Right lobe of liver (tissue), 4 donors: ENCODE measurements at regions not wholly inside any gene's neighbourhood (a gene's known extent, or its start where the extent isn't known, plus 50 kb on each side); places are given as distances from the start of the nearest gene placed in this dataset.

Source experiments
- POLR2A ChIP-seq: fragments of 450-650 bp; IDR thresholded peaks from one replicate; pipeline ENCODE4 v1.6.1; 2017; ENCODE audit warnings: antibody characterized with exemption, mild to moderate bottlenecking
- TF ChIP-seq, protein P1 (sequence below), 4 donors: fragments of 200-600 bp in 3 of 4; fragments of 450-650 bp in 1 of 4; IDR thresholded peaks; one replicate each; pipeline versions ENCODE4 v1.5.1 to v1.8.0; 2016 to 2022; ENCODE audit warnings: antibody characterized with exemption in 4 of 4, mild to moderate bottlenecking in 2 of 4
- donor health status: DM: no; HTN: no; CAD: no.
- donor health status: DM: no; HTN: no; CAD: no.
- donor health status: DM: no; HTN: yes; CAD: no.

DNA sequence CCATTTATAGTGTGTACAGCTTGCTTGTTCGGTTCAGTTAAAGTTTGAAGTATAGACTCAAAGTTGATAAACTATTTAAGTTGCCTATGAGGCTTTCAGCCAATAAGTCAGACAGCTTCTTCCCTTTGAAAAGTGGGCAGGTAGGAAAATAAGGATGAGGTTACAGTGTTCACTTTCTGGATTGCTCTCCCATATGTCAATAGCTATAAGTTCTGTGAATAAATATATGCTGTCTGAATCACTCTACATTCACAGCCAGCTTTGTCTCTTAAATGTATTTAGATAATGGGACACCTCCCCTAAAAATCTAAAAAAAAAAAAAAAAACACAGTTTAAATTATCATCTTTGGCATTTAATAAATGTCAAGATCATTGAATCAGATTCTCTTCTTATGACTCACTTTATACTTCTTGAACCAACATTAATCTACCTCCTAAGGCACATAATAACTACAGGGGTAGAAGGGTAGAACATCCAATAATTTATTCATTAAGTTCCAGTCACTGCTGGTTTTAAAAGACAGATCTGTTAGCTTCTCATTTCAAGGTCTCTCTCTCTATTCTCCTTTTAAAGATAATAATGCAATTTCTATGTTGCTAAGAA, 126.4 kb upstream of the PCED1B start:
- TF ChIP-seq, protein P1, sequence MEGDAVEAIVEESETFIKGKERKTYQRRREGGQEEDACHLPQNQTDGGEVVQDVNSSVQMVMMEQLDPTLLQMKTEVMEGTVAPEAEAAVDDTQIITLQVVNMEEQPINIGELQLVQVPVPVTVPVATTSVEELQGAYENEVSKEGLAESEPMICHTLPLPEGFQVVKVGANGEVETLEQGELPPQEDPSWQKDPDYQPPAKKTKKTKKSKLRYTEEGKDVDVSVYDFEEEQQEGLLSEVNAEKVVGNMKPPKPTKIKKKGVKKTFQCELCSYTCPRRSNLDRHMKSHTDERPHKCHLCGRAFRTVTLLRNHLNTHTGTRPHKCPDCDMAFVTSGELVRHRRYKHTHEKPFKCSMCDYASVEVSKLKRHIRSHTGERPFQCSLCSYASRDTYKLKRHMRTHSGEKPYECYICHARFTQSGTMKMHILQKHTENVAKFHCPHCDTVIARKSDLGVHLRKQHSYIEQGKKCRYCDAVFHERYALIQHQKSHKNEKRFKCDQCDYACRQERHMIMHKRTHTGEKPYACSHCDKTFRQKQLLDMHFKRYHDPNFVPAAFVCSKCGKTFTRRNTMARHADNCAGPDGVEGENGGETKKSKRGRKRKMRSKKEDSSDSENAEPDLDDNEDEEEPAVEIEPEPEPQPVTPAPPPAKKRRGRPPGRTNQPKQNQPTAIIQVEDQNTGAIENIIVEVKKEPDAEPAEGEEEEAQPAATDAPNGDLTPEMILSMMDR (IDR thresholded peaks at IDR 0.05), result no peak
- TF ChIP-seq POLR2A, result no peak
